BJ (cell line): ENCODE measurements at regions not wholly inside any gene's neighbourhood (a gene's known extent, or its start where the extent isn't known, plus 50 kb on each side); places are given as distances from the start of the nearest gene placed in this dataset.

Experiments used
- CTCF ChIA-PET: fragments of 350-600 bp; formaldehyde crosslinking; extraction: SDS; loops from one replicate; lab custom pipeline; 2021; ENCODE audit warnings: antibody characterized with exemption, inconsistent platforms; lab: Yijun Ruan, JAX
- POLR2A ChIA-PET: fragments of 300-600 bp; sonication (Branson Sonifier 250); formaldehyde crosslinking; extraction: SDS; loops from one replicate; lab custom pipeline; 2021; ENCODE audit warnings: antibody characterized with exemption; lab: Charles Lee
- DNase-seq: peaks from one replicate; pipeline ENCODE4 v3.0.0-alpha.2; 2011; ENCODE audit warnings: low read depth
- H3K27me3 ChIP-seq: 2 replicates; pipeline ENCODE4 v1.6.0; 2011; ENCODE audit warnings: low read length; ENCODE audit not compliant: control insufficient read depth, insufficient read depth
- H3K36me3 ChIP-seq: 2 replicates; pipeline ENCODE4 v1.5.1; 2011; ENCODE audit warnings: low read length; ENCODE audit not compliant: control insufficient read depth, insufficient read depth
- H3K4me3 ChIP-seq: 2 replicates; pipeline ENCODE4 v1.5.1; 2011; ENCODE audit warnings: low read depth, mild to moderate bottlenecking, control low read depth, low read length
- TF ChIP-seq, protein P1 (sequence below): IDR thresholded peaks from 2 replicates; pipeline ENCODE4 v1.5.1; 2011; ENCODE audit warnings: low read depth, mild to moderate bottlenecking, control low read depth, inconsistent platforms, low read length, moderate library complexity; ENCODE audit not compliant: insufficient read depth

DNA sequence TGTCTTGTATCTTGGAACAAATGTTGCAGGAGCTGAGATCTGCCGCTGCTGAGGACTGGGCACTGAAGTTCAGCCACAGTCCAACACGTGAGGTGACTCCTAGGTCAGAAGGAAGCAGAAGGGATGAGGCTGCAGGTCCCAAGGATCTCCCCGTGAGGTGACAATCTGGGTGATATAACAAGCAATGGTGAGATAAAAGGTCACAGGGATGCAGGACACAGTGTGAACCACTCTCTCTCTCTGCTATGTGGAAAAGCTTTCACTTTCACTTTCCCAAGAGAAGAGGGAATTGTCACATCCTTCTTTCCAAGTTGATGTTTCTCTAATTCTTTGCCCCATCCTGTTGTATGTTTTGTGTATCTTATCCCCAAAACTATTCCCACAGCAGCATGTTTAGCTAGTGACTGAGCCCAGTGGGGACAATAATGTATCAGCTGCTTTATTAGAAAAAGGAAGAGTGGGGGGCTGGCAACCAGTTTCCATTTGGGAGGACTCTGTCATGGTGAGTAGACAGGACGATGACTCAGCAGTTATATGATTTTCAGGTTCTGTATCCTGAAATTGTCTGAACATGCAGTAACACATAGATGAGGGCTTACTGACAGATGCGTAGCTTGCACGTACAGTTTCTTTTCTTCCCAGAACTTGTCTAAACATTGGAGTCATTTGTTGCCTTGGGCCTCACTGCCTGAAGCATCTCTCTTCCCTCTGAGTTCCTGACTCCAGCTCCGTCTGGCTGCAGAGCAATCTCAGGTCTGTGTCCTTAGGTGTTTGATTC lies 1415.8 kb upstream of the TENM3 start:
- no peaks in the 10 kb centered on the region for H3K36me3 ChIP-seq
- ChIA-PET POLR2A (no interaction called here), CTCF (interaction anchor here (0.6 to 1.3 kb wide), 5 partner anchors 15 to 648 kb away, joined by 3 to 4 read pairs (median 3); no protein-coding TSS in a partner anchor)
- peak overlapping the region; percentile 25 for H3K4me3 ChIP-seq
- H3K27me3 ChIP-seq, result no peaks in the 10 kb centered on the region
- TF ChIP-seq, protein P1, sequence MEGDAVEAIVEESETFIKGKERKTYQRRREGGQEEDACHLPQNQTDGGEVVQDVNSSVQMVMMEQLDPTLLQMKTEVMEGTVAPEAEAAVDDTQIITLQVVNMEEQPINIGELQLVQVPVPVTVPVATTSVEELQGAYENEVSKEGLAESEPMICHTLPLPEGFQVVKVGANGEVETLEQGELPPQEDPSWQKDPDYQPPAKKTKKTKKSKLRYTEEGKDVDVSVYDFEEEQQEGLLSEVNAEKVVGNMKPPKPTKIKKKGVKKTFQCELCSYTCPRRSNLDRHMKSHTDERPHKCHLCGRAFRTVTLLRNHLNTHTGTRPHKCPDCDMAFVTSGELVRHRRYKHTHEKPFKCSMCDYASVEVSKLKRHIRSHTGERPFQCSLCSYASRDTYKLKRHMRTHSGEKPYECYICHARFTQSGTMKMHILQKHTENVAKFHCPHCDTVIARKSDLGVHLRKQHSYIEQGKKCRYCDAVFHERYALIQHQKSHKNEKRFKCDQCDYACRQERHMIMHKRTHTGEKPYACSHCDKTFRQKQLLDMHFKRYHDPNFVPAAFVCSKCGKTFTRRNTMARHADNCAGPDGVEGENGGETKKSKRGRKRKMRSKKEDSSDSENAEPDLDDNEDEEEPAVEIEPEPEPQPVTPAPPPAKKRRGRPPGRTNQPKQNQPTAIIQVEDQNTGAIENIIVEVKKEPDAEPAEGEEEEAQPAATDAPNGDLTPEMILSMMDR, result no peak
- no peak for DNase-seq

DNA sequence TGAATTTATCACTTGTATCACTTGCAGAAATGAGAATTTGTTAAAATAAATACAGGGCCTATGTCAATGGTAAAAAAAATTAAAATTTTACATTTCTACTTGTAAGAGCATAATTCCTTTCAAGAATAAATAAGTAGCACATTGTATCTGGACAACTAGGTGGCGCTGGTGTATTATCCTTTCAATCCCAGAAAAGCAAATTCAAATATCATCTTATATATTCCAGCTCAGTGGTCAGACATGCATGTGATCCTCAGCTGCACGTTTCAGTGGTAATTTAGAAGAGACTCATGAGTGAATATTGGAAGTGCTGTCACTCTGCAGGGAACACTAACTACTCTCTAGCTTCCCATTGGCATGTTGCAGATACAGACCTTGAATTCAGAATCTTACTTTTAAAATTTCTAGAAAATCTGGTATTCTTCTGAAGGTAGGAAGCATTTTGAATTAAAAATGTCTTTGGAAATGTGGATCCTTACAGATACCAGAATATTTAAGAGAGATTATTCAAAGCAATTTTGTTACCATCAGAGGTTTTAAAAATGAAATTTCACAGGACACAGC lies 1414.7 kb upstream of the TENM3 start:
- TF ChIP-seq, protein P1, result peak; percentile 53
- CTCF ChIA-PET, result interaction anchor here (1.3 kb wide), 1 partner anchor 119 kb away, joined by 4 read pairs; no protein-coding TSS in a partner anchor
- POLR2A ChIA-PET, result no interaction called here
- Histone ChIP-seq H3K36me3 (no peaks in the 10 kb centered on the region), H3K4me3 (no peak overlapping the region), H3K27me3 (no peaks in the 10 kb centered on the region)
- DNase-seq, result peak; percentile 22

DNA sequence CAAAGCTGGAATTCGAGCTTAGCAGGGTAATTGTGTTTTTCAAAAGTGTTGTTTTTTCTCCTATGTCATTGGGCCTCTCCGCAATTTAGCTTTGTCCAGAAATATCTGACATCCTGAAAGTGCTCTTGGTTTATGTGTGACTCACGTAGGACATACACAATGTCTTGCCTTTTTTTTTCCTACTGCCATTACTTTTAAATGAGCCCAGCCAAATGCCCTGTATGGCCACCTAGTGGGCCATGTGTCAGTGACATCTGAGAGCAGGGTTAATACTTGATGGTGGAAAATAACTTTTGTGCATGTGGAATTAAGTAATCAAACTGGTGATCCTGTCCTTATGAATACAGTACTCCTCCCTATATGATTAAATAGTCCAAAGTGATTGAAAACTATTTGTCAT lies 1411.1 kb upstream of the TENM3 start:
- TF ChIP-seq, protein P1, result no peak
- no peak for DNase-seq
- CTCF ChIA-PET, result no interaction called here

DNA sequence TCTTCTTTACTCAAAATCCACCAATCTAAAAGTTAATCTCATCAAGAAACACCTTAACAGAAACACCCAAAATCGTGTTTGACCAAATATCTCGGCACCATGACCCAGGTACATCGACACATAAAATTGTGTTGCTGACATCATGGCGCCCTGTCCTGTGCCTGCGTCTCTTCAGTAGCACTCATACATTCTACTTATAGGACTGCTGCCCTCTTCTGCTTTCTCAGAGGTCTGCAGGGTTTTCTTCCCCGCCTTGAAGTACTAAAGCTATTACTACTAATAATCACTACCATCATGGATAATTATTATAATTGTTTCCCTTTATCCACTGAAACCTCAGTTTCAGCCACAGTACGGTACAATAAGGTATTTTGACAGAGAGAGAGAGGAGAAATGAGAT lies 1403.1 kb upstream of the TENM3 start:
- Histone ChIP-seq H3K27me3 (no peaks in the 10 kb centered on the region), H3K36me3 (no peaks in the 10 kb centered on the region), H3K4me3 (no peak overlapping the region)
- no peak for DNase-seq
- CTCF ChIA-PET, result no interaction called here
- TF ChIP-seq, protein P1, result no peak
- POLR2A ChIA-PET, result no interaction called here

More for the DNA sequence above, 1411.1 kb upstream of the TENM3 start:
- POLR2A ChIA-PET, result no interaction called here
- Histone ChIP-seq H3K36me3 (no peaks in the 10 kb centered on the region), H3K27me3 (no peaks in the 10 kb centered on the region), H3K4me3 (no peak overlapping the region)

DNA sequence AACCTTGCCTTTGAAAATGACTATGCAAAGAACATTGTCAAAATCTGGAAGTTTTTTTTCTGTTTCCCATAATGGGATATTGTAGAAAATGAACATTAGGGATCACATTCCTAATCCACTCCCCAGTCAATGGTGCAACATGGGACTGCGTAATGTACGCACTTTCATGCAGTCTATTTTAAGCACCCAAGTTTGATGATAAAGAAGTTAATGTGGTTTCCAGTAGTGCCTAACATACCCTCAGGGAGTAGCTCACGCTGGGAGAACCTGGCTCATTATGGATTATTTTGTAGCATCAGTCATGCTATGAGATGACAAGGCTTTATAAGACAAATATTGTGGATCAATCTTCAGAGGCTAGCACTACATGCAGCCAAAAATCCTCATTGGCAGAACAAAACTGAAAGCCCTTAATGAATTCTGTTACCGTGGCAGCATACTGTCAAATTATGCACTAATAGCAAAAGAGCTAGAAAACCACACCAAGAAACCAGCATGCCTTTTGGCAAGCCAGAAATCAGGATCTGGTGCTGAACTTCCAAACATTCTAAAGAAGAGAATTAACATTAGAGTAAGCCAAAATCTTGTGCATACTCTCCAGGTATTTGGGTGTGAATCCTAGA lies 1392.8 kb upstream of the TENM3 start:
- Histone ChIP-seq H3K27me3 (no peaks in the 10 kb centered on the region), H3K4me3 (no peak overlapping the region), H3K36me3 (no peaks in the 10 kb centered on the region)
- TF ChIP-seq, protein P1, result no peak
- CTCF ChIA-PET, result no interaction called here
- no peak for DNase-seq
- POLR2A ChIA-PET, result no interaction called here
